ENCODE measurements at regions not wholly inside any gene's neighbourhood (a gene's known extent, or its start where the extent isn't known, plus 50 kb on each side); places are given as distances from the start of the nearest gene placed in this dataset.

DNA sequence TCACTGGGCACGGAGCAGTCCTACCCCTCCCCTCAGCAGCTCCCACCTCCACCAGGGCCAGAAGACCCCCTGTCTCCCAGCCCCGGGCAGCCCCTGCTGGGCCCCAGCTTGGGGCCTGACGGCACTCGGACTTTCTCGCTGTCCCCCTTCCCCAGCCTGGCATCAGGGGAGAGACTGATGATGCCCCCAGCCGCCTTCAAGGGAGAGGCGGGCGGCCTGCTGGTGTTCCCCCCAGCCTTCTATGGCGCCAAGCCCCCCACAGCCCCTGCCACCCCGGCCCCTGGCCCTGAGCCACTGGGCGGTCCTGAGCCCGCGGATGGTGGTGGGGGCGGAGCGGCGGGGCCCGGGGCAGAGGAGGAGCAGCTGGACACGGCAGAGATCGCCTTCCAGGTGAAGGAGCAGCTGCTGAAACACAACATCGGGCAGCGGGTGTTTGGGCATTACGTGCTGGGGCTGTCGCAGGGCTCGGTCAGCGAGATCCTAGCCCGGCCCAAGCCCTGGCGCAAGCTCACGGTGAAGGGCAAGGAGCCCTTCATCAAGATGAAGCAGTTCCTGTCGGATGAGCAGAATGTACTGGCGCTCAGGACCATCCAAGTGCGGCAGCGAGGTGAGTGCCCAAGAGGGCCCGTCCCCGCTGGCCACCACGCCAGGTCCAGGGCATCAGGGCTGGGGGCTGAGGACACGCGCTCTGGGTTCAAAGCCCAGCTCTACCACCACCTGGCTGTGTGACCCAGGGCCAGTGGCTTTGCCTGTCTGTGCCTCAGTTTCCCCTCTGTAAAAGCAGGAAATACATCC lies 58.6 kb downstream of the PHETA1 start:
- no peak for DNase-seq (ENCODE audit: low spot score)

- DNase-seq (ENCODE audit: low spot score) = no peak
Observed at GRCh38 chr12:111309584-111309983, 59.3 kb downstream of the PHETA1 start.

GRCh38 chr12:111308473-111308872 lies 60.4 kb downstream of the PHETA1 start:
- DNase-seq (ENCODE audit: low spot score) = no peak

GRCh38 chr12:111304642-111305071 lies 64.2 kb downstream of the PHETA1 start:
- DNase-seq (ENCODE audit: low spot score) = peak; percentile 18

DNA sequence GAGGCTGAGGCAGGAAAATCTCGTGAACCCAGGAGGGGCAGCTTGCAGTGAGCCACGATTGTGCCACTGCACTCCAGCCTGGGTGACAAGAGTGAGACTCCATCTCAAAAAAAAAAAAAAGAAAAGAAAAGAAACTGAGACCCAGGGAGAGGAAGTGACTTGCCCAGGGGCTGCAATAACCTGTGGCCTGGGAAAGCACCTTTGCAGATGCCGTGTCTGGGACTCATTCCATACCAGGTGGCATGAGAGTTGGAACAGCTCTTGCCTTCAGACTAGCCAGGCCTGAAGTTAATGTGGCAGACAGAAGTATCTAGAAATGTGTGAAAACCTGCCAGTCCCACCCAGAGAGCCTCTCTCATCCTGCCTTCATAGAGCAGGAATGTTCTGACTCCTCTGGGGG lies 65.4 kb downstream of the PHETA1 start:
- no peak for DNase-seq (ENCODE audit: low spot score)

DNA sequence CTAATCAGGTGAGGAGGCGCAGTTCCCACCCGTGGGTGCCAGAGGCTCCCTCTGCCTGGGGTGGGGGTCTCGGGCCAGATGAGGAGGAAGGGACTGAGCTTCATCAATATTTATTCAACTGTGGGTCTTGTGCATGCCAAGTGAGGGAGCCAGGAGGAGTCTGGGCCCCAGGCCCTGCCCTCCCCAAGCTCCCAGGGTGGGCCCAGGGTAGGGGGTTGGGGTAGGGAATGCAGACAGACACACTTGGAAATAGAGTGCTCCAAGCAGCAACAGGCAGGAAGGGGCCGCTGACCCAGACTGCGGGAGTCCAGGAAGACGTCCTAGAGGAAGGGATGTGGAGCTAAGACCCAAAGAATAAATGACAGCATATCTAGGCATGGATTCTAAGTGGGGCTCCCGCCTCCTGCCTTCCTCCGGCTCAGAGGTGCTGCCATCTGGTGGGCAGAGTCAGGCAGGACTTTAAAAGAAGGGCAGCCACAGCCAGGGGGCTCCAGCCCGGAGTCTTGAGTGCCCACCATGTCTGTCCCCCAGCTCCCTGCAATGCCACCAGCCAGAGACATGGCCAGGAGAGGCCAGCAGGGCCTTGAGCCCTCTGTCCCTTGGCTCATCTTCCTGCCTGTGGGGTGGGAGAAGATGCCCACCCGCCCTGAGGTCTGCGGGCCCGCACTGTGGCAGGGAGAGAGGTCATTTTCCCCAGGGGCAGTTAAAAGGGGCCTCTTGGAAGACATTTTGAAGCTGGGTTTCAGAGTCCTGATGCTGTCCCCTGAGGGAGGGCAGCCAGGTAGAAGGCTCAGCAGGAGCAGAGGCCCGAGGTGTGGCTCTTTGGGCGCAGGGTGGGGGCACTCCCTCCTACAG lies 70.1 kb downstream of the PHETA1 start:
- DNase-seq (ENCODE audit: low spot score) = peak; percentile 43

- no peak for DNase-seq (ENCODE audit: low spot score)
Observed at GRCh38 chr12:111297703-111298426, 71.0 kb downstream of the PHETA1 start.

GRCh38 chr12:111296906-111297463 lies 71.9 kb downstream of the PHETA1 start:
- no peak for DNase-seq (ENCODE audit: low spot score)

DNA sequence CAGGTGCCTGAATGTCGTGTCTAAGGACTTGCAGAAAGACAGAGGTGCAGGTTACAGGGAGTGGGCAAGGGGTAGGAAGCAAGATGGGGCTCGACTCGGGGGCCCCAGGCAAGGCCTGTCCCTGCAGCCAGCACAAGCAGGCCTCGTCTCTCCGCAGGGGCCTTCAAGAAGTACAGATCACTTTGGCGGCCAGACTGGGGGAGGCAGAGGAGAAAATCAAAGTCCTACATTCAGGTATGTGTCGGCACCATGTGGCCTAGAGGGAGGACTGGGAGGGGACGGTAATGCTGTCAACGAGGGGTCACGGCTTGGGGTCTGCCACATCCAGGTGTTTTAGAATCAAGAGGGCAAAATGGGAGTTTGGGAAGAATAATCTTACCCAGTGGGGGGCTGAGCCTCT lies 73.7 kb downstream of the PHETA1 start:
- no peak for DNase-seq (ENCODE audit: low spot score)

- no peak for DNase-seq (ENCODE audit: low spot score)
Observed at GRCh38 chr12:111293266-111294009, 75.5 kb downstream of the PHETA1 start.

DNA sequence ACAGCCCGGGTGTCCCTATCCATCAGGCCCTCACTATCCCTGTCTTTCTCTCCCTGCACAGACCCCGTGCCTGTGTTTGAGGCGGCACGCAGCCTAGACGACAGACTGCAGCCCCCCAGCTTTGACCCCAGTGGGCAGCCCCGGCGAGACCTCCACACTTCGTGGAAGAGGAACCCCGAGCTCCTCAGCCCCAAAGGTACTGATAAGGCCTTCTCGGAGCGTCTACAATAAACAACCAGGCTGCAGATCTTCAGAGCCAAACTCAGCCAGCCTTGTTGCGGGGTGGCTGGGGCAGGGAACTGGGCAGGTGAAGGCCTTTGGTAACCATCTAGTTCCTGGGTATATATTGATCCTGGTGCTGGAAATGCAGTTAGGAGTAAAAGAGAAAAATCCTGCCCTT lies 77.5 kb downstream of the PHETA1 start:
- no peak for DNase-seq (ENCODE audit: low spot score)

DNA sequence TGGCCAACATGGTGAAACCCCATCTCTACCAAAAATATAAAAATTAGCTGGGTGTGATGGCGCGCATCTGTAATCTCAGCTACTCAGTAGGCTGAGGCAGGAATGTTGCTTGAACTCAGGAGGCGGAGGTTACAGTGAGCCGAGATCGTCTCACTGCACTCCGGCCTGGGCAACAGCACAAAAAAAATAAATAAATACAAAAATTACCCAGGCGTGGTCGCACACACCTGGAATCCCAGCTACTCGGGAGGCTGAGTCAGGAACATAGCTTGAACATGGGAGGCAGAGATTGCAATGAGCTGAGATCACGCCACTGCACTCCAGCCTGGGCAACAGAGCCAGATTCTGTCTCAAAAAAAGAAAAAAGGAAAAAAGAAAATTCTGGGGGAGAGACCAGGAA lies 80.1 kb downstream of the PHETA1 start:
- no peak for DNase-seq (ENCODE audit: low spot score)

GRCh38 chr12:111287125-111287900 lies 81.6 kb downstream of the PHETA1 start:
- no peak for DNase-seq (ENCODE audit: low spot score)

DNA sequence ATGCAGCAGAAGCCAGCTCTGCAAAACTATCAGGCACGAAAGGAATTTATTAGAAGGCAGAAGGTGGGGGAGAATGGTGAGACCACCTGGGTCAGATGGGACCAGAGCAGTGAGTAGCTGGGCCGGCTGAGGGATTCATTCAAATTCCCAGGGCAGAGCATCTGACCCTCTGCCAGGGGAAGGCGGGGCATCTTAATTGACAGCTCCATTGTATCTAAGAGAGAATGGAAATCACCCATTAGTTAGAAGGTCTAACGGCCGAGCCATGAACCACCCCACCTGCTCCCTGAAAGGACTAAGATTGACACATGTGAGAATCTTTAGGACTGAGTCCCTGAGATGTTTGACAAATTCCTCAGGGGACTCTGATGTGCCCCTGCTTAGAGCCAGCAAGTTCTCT lies 83.7 kb downstream of the PHETA1 start:
- no peak for DNase-seq (ENCODE audit: low spot score)

GRCh38 chr12:111284709-111285108 lies 84.2 kb downstream of the PHETA1 start:
- no peak for DNase-seq (ENCODE audit: low spot score)

GRCh38 chr12:111283966-111284365 lies 84.9 kb downstream of the PHETA1 start:
- no peak for DNase-seq (ENCODE audit: low spot score)

- no peak for DNase-seq (ENCODE audit: low spot score)
Observed at GRCh38 chr12:111283521-111283920, 85.4 kb downstream of the PHETA1 start.

DNA sequence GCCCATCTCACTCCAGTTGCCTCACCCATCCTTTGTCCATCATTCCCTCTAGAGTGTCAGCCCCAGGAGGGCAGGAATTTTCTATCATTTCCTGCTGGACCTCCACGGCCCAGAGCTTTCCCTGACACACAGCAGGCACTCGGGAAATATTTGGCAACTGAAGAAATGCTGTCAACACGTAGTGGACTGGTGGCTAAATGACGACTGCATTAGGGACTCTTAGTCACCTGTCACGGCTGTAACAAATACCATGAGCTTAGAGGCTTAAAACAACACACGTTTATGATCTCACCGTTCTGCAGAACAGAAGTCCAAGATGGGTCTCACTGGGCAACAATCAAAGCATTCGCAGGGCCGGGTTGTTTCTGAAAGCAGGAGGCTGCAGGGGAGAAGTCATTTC lies 91.3 kb downstream of the PHETA1 start:
- DNase-seq (ENCODE audit: low spot score) = peak; percentile 13

- peak; percentile 26 for DNase-seq (ENCODE audit: low spot score)
Observed at GRCh38 chr12:111276146-111276545, 92.7 kb downstream of the PHETA1 start.

DNA sequence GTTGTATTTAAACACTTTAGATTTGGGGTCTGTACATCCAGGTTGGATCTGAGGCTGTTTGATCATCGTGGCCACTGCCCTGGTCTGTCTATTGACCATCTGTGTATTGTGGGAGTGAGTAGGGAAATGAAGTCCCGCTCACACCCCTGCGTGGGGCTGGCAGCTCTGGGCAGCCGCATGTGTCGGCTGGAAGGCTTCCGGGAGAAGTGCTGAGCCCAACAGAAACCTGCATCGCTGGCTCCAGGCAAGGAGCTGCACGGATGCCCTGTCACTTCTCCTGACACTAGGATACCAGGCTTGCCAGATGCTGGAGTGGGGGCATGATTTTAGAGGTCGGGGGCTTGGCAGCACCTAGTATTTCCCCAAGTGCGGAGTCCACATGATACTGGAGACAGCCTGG lies 93.6 kb downstream of the PHETA1 start:
- no peak for DNase-seq (ENCODE audit: low spot score)

GRCh38 chr12:111274777-111275176 lies 94.1 kb downstream of the PHETA1 start:
- DNase-seq (ENCODE audit: low spot score) = peak; percentile 6

Measured in A172 (cell line).